HCT116 (cell line): ENCODE measurements at regions not wholly inside any gene's neighbourhood (a gene's known extent, or its start where the extent isn't known, plus 50 kb on each side); places are given as distances from the start of the nearest gene placed in this dataset.

Experiments
- ATAC-seq: fragments of 200-7000 bp; cut with Tn5 transposase; 2 replicates; pipeline ENCODE4 v1.9.1; 2020; ENCODE audit warnings: mild to moderate bottlenecking, moderate library complexity
- BruUV-seq: library from RNA; stranded (reverse); fragments of 400-500 nt; replicated peaks from 2 replicates; lab custom pipeline; 2021; lab: Mats Ljungman, UMichigan
- CTCF ChIA-PET: fragments of 300-600 bp; sonication (Branson Sonifier 250); formaldehyde crosslinking; loops from one replicate; lab custom pipeline; 2021; ENCODE audit warnings: antibody characterized with exemption; lab: Charles Lee
- POLR2A ChIA-PET: fragments of 300-600, 350-600 bp; sonication (Branson Sonifier 250); formaldehyde crosslinking; loops from one replicate; lab custom pipeline; 2021; ENCODE audit warnings: antibody characterized with exemption; lab: Charles Lee
- RAD21 ChIA-PET, 2 experiments: fragments of 300-600 bp; sonication (Branson Sonifier 250); formaldehyde crosslinking; loops; one replicate each; lab custom pipeline; 2023; ENCODE audit warnings: low total read pairs in 2 of 2; ENCODE audit not compliant: uncharacterized antibody in 2 of 2, unreplicated experiment in 2 of 2, low non-redundant PET in 1 of 2; lab: Charles Lee
- DNase-seq: peaks from one replicate; pipeline ENCODE4 v3.0.0-alpha.2; 2010; ENCODE audit warnings: low read depth, low spot score
- H2AFZ ChIP-seq: fragments of 200-600 bp; shearing (Covaris generic), sonication (generic); 2 replicates; pipeline ENCODE4 v1.6.1; 2017; ENCODE audit warnings: low read depth, mixed run types, mixed read lengths, antibody characterized with exemption, low read length; ENCODE audit not compliant: poor library complexity, severe bottlenecking
- H3K27ac ChIP-seq: 2 replicates; pipeline ENCODE4 v1.5.1; 2012; ENCODE audit warnings: low read depth, low read length
- H3K27me3 ChIP-seq: fragments of 200-600 bp; sonication (generic); 2 replicates; pipeline ENCODE4 v1.6.1; 2016; ENCODE audit warnings: mixed run types, low read length, mixed read lengths; ENCODE audit not compliant: insufficient read depth
- H3K36me3 ChIP-seq, 2 experiments: fragments of 200-500 bp in 1 of 2; fragments of 200-600 bp in 1 of 2; sonication (Bioruptor generic) in 1 of 2; sonication (generic) in 1 of 2; 2 replicates each; pipeline versions ENCODE4 v1.5.1 to v1.6.1; 2014 to 2016; ENCODE audit warnings: low read length in 2 of 2, inconsistent platforms in 1 of 2, mixed read lengths in 1 of 2, mixed run types in 1 of 2; ENCODE audit not compliant: insufficient read depth in 2 of 2, control insufficient read depth in 1 of 2
- H3K4me1 ChIP-seq, 2 experiments: fragments of 200-600 bp in 1 of 2; sonication (generic) in 1 of 2; 2 replicates each; pipeline versions ENCODE4 v1.5.1 to v1.6.1; 2012 to 2017; ENCODE audit warnings: low read length in 2 of 2, inconsistent platforms in 1 of 2, mild to moderate bottlenecking in 1 of 2, mixed read lengths in 1 of 2, mixed run types in 1 of 2, moderate library complexity in 1 of 2; ENCODE audit not compliant: insufficient read depth in 2 of 2, control insufficient read depth in 1 of 2
- H3K4me2 ChIP-seq: fragments of 200-600 bp; sonication (generic); 2 replicates; pipeline ENCODE4 v1.6.1; 2017; ENCODE audit warnings: mixed run types, low read length, mixed read lengths
- H3K4me3 ChIP-seq, 2 experiments: fragments of 200-600 bp in 1 of 2; sonication (generic) in 1 of 2; replicated peaks in 1 of 2; 2 replicates each; pipeline ENCODE4 v1.5.1; 2011 to 2016; ENCODE audit warnings: low read length in 2 of 2, control low read depth in 1 of 2, low read depth in 1 of 2, mild to moderate bottlenecking in 1 of 2, mixed read lengths in 1 of 2, mixed run types in 1 of 2
- H3K79me2 ChIP-seq: fragments of 200-600 bp; sonication (generic); 2 replicates; pipeline ENCODE4 v1.6.1; 2017; ENCODE audit warnings: mild to moderate bottlenecking, mixed run types, low read length, moderate library complexity, mixed read lengths; ENCODE audit not compliant: insufficient read depth
- H3K9ac ChIP-seq: fragments of 200-600 bp; sonication (generic); 2 replicates; pipeline ENCODE4 v1.6.1; 2016; ENCODE audit warnings: low read length, mixed read lengths
- H3K9me2 ChIP-seq: fragments of 200-600 bp; sonication (generic), shearing (Covaris generic); 2 replicates; pipeline ENCODE4 v1.6.1; 2017; ENCODE audit warnings: mixed run types, mild to moderate bottlenecking, moderate library complexity; ENCODE audit not compliant: insufficient read depth
- H3K9me3 ChIP-seq, 2 experiments: fragments of 200-500 bp in 1 of 2; fragments of 200-600 bp in 1 of 2; sonication (Bioruptor generic) in 1 of 2; sonication (generic) in 1 of 2; 2 replicates each; pipeline ENCODE4 v1.6.1; 2014 to 2017; ENCODE audit warnings: low read length in 2 of 2, mixed read lengths in 2 of 2, inconsistent platforms in 1 of 2, low read depth in 1 of 2, mild to moderate bottlenecking in 1 of 2, mixed run types in 1 of 2, moderate library complexity in 1 of 2; ENCODE audit not compliant: control insufficient read depth in 1 of 2, insufficient read depth in 1 of 2
- H4K20me1 ChIP-seq: fragments of 200-600 bp; sonication (generic), shearing (Covaris generic); 2 replicates; pipeline ENCODE4 v1.6.1; 2017; ENCODE audit warnings: mixed run types, mild to moderate bottlenecking, moderate library complexity; ENCODE audit not compliant: insufficient read depth
- CBX3 ChIP-seq: IDR thresholded peaks from 2 replicates; pipeline ENCODE4 v1.6.1; 2012; ENCODE audit warnings: low read depth
- EGR1 ChIP-seq: IDR thresholded peaks from 2 replicates; pipeline ENCODE4 v1.6.1; 2012; ENCODE audit warnings: low read depth
- ELF1 ChIP-seq: IDR thresholded peaks from 2 replicates; pipeline ENCODE4 v1.6.1; 2012; ENCODE audit warnings: low read depth, borderline replicate concordance
- EZH2 ChIP-seq: fragments of 200-600 bp; sonication (generic); IDR thresholded peaks from 2 replicates; pipeline ENCODE4 v1.6.1; 2017; ENCODE audit warnings: antibody characterized with exemption, mixed run types
- FOSL1 ChIP-seq: IDR thresholded peaks from 2 replicates; pipeline ENCODE4 v1.6.1; 2012; ENCODE audit warnings: low read depth
- JUND ChIP-seq: IDR thresholded peaks from 2 replicates; pipeline ENCODE4 v1.6.1; 2012
- POLR2A ChIP-seq: IDR thresholded peaks from 2 replicates; pipeline ENCODE4 v1.7.0; 2011; ENCODE audit warnings: borderline replicate concordance; ENCODE audit not compliant: insufficient read depth, insufficient read length; ENCODE audit errors: extremely low read depth
- POLR2AphosphoS5 ChIP-seq: IDR thresholded peaks from 2 replicates; pipeline ENCODE4 v1.6.1; 2011; ENCODE audit warnings: mild to moderate bottlenecking, low read depth, low read length, moderate library complexity
- SIN3A ChIP-seq: IDR thresholded peaks from 2 replicates; pipeline ENCODE4 v1.6.1; 2012; ENCODE audit warnings: low read depth
- YY1 ChIP-seq: IDR thresholded peaks from 2 replicates; pipeline ENCODE4 v1.6.1; 2011; ENCODE audit warnings: low read length, low read depth, moderate library complexity, mild to moderate bottlenecking; ENCODE audit not compliant: insufficient replicate concordance; ENCODE audit errors: extremely low read depth
- ZFX ChIP-seq: fragments of 450-650 bp; IDR thresholded peaks from 2 replicates; pipeline ENCODE4 v1.6.1; 2017
- ZNF274 ChIP-seq: fragments of 200-500 bp; sonication (Bioruptor generic); IDR thresholded peaks from 2 replicates; pipeline ENCODE4 v1.6.1; 2014; ENCODE audit warnings: mild to moderate bottlenecking, low read depth, low read length, inconsistent platforms
- intact Hi-C: fragments of 100-400 bp; cut with micrococcal nuclease; formaldehyde crosslinking; loops from 2 replicates; pipeline ENCODE4 v1.10.0; 2022
- TF ChIP-seq, protein P1 (sequence below), 3 experiments: fragments of 200-600 bp in 1 of 3; sonication (generic) in 1 of 3; IDR thresholded peaks in 2 of 3; conservative IDR thresholded peaks in 1 of 3; 2 replicates each; pipeline ENCODE4 v1.5.1; 2012 to 2017; ENCODE audit warnings: low read depth in 2 of 3, low read length in 2 of 3, antibody characterized with exemption in 1 of 3, borderline replicate concordance in 1 of 3, control low read depth in 1 of 3, mild to moderate bottlenecking in 1 of 3, mixed read lengths in 1 of 3, mixed run types in 1 of 3, moderate library complexity in 1 of 3; ENCODE audit not compliant: insufficient read depth in 1 of 3
- TF ChIP-seq, protein P2 (sequence below): IDR thresholded peaks from 2 replicates; pipeline ENCODE4 v1.6.1; 2012

DNA sequence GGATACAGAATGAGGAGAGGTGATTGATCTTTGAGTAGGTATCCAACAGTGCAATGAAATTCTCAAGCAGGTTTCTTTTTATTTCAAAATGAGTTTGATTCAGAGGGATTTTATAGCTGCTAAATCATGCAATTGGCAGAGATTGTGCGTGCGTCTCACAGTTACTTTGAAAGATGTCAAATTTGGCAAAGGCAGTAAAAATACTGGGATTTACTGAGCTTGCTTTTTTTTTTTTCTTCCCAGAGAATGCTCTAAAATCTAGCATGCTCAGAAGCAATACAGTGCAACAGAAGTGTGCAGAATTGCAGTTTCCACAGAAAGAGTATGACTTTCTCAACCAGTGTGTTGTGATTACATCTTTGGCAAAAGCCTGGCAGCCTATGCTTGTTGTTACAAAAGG is 410.7 kb upstream of the GOT2 start:
- RAD21 ChIA-PET = no interaction called here
- Histone ChIP-seq H3K9me2 (no peaks in the 10 kb centered on the region), H3K4me1 (no peaks in the 10 kb centered on the region), H3K27me3 (no peaks in the 10 kb centered on the region), H3K4me3 (no peak overlapping the region), H3K9ac (no peak overlapping the region), H3K9me3 (peaks cover 0 to 3% of the 10 kb centered on the region in 2 experiments; a peak in 2 of 4 replicates), H2AFZ (no peak overlapping the region), H3K27ac (no peak overlapping the region), H4K20me1 (no peaks in the 10 kb centered on the region), H3K4me2 (no peak overlapping the region), H3K79me2 (no peaks in the 10 kb centered on the region)
- DNase-seq (no peak), ATAC-seq (no peak)
- CTCF ChIA-PET = no interaction called here
- intact Hi-C loops = no loop called here
- TF ChIP-seq CBX3 = no peak
- TF ChIP-seq, all 23 proteins: peak for 0
- BruUV-seq = no TSS peak
- H3K36me3 ChIP-seq = no peaks in the 10 kb centered on the region
- POLR2A ChIA-PET = no interaction called here

DNA sequence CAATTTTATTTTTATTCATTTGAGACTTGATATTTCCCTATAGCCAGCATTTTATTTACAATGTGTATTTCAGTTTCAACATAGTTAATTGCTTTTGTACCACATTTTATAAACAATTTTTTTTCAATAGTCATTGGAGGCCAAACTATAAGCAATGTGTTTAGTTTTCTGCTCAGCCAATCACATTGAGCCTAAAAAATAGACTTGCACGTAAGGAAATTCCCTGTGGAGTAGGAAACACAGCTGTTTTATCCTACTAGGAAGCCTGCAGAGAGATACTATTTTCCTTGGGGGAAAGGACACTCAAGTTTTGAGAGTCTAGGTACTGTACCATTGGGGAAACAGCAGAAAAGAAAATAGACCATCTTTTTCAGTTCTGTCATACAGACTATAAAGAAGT is 410.2 kb upstream of the GOT2 start:
- H3K9me2 ChIP-seq = no peaks in the 10 kb centered on the region
- RAD21 ChIA-PET = no interaction called here
- BruUV-seq = no TSS peak
- H3K79me2 ChIP-seq = no peaks in the 10 kb centered on the region
- no peaks in the 10 kb centered on the region for H3K4me1 ChIP-seq
- DNase-seq (no peak), ATAC-seq (no peak)
- H3K36me3 ChIP-seq = no peaks in the 10 kb centered on the region
- no peaks in the 10 kb centered on the region for H3K27me3 ChIP-seq
- no peak for TF ChIP-seq ZNF274
- TF ChIP-seq JUND = no peak
- TF ChIP-seq EGR1 = no peak
- TF ChIP-seq POLR2A = no peak
- no peak for TF ChIP-seq CBX3
- TF ChIP-seq FOSL1 = no peak
- no peak for TF ChIP-seq EZH2
- TF ChIP-seq ELF1 = no peak
- no peak for TF ChIP-seq POLR2AphosphoS5
- TF ChIP-seq, protein P1, sequence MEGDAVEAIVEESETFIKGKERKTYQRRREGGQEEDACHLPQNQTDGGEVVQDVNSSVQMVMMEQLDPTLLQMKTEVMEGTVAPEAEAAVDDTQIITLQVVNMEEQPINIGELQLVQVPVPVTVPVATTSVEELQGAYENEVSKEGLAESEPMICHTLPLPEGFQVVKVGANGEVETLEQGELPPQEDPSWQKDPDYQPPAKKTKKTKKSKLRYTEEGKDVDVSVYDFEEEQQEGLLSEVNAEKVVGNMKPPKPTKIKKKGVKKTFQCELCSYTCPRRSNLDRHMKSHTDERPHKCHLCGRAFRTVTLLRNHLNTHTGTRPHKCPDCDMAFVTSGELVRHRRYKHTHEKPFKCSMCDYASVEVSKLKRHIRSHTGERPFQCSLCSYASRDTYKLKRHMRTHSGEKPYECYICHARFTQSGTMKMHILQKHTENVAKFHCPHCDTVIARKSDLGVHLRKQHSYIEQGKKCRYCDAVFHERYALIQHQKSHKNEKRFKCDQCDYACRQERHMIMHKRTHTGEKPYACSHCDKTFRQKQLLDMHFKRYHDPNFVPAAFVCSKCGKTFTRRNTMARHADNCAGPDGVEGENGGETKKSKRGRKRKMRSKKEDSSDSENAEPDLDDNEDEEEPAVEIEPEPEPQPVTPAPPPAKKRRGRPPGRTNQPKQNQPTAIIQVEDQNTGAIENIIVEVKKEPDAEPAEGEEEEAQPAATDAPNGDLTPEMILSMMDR (IDR thresholded peaks at IDR 0.05 in 2 of 3, conservative IDR thresholded peaks at IDR 0.05 in 1 of 3; ENCODE audit: borderline replicate concordance in 1 of 3, insufficient read depth in 1 of 3, low read depth in 2 of 3, low read length in 2 of 3) = no peak
- TF ChIP-seq ZFX = no peak
- TF ChIP-seq, protein P2, sequence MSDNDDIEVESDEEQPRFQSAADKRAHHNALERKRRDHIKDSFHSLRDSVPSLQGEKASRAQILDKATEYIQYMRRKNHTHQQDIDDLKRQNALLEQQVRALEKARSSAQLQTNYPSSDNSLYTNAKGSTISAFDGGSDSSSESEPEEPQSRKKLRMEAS = no peak
- TF ChIP-seq SIN3A = no peak
- no peak for TF ChIP-seq YY1
- no peak overlapping the region for H3K9ac ChIP-seq
- CTCF ChIA-PET = no interaction called here
- H3K4me2 ChIP-seq = no peak overlapping the region
- H3K27ac ChIP-seq = no peak overlapping the region
- intact Hi-C loops = no loop called here
- H3K4me3 ChIP-seq = no peak overlapping the region
- no peaks in the 10 kb centered on the region; a peak in 2 of 4 replicates for H3K9me3 ChIP-seq
- H4K20me1 ChIP-seq = no peaks in the 10 kb centered on the region
- POLR2A ChIA-PET = no interaction called here
- no peak overlapping the region for H2AFZ ChIP-seq
